Hepatic stellate cell (primary cell): ENCODE measurements at regions not wholly inside any gene's neighbourhood (a gene's known extent, or its start where the extent isn't known, plus 50 kb on each side); places are given as distances from the start of the nearest gene placed in this dataset.
"Not testable (repeated sequence)": the region's sequence is repeated elsewhere in the genome, so short reads cannot be mapped to it uniquely, and the experiment has no call there.

Experiments
- DNase-seq: peaks from one replicate; pipeline ENCODE4 v3.0.0; 2011; ENCODE audit warnings: low spot score

DNA sequence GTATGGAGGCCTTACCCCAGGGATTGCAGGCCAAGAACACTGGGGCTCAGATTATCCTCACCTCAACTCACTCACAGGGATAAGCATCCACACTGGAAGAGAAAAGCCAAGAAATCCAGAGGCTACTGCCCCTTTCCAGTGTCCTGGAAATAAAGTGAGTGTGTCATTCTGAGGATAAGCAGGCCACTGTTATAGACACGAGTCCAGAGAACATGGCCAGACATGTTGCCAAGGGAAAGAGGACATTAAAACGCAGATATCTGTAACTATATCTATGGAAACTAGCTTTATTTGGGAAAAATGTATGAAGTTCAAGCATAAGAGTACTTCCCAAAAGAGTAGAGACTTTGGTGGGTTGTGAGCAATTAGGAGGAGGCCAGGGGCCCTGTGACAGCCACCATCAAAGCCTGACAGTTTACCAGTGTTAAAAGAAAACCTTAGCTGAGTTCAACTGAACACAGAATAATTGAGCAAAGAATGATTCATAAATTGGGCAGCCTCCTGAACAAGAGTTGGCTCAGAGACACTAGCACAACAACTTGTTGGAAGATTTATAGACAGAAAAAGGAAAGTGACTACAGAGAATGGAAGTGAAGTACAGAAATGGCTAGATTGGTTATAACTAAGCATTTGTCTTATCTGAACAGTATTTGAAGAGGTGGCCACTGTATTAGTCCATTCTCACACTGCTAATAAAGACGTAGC is 1222.2 kb downstream of the STIM2 start:
- DNase-seq, result no peak

DNA sequence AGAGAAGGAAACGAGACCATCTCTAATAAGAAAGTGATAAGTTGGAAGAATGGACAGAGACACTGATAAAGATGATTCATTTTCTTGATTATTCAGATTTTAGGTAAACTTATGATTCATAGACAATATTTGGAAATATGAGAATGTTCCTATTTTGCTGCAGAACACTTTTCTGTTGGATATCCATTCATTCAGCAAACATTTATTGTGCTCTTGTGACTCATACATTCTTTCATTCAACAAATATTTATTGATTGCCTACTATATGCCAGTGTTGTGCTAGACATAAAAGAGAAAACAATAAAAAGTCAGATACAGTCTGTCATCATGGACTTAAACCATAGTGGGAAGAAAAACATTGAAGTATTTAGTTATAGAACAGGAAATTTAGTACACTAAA is 1232.0 kb downstream of the STIM2 start:
- DNase-seq, result no peak

DNA sequence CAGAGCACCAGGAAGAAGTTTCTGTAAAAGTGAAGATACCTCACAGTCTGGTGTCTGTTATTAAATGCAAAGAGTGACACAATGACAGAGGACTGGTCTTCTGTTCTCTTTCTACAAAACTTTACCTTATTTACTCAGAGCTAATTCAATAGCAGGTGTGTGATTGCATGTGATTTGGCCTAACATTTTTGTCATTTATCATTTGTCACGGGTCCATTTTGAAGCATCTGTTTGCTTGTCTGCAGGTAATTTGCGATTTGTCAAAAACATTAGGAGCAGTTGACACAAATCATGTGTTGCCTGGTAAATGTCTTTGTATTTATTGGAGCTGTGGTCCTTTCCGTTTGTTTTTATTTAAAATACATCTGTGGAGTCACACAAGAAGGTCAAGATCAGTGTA is 1232.4 kb downstream of the STIM2 start:
- DNase-seq, result no peak

DNA sequence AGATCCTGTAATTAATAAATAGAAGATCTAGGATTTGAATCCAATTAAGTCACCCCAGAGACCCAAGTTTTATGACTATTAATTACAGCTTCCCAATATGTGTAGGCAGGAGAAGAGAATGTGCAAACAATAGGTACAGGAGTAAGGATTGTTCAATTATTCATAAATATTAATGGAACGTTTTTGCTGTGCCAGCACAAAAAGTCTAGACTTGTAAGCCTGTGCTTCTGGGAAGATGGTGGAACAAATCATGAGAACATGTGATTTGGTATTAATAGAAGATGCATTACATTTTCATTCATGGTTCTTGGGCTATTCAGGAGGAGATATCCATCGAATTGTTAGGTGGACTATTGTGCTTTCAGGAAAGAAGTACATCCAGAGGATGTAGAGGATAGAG is 1240.9 kb downstream of the STIM2 start:
- DNase-seq, result no peak

GRCh38 chr4:28105271-28105859 is 1244.7 kb downstream of the STIM2 start:
- no peak for DNase-seq

GRCh38 chr4:28106155-28106554 is 1245.5 kb downstream of the STIM2 start:
- DNase-seq, result no peak

- no peak for DNase-seq
Measured at GRCh38 chr4:28109801-28110200, 1249.2 kb downstream of the STIM2 start.

DNA sequence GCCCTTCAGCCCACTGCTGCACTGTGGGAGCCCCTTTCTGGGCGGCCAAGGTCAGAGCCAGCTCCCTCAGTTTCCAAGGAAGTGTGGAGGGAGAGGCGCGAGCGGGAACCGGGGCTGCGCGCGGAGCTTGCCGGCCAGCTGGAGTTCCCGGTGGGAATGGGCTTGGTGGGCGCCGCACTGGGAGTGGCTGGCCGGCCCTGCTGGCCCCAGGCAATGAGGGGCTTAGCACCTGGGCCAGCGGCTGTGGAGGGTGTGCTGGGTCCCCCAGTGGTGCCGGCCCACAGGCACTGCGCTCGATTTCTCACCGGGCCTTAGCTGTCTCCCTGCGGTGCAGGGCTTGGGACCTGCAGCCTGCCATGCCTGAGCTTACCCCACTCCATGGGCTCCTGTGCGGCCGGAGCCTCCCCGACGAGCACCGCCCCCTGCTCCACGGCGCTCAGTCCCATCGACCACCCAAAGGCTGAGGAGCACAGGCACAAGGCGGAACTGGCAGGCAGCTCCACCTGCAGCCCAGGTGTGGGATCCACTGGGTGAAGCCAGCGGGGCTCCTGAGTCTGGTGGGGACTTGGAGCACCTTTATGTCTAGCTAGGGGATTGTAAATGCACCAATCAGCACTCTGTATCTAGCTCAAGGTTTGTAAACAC is 1252.2 kb downstream of the STIM2 start:
- DNase-seq, result not testable (repeated sequence)

DNA sequence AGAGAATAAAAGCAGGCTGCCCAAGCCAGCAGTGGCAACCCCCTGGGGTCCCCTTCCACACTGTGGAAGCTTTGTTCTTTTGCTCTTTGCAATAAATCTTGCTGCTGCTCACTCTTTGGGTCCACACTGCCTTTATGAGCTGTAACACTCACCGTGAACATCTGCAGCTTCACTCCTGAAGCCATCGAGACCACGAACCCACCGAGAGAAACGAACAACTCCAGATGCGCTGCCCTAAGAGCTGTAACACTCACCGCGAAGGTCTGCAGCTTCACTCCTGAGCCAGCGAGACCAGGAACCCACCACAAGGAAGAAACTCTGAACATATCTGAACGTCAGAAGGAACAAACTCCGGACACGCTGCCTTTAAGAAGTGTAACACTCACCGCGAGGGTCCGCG is 1252.9 kb downstream of the STIM2 start:
- not testable (repeated sequence) for DNase-seq

GRCh38 chr4:28116526-28117083 is 1256.0 kb downstream of the STIM2 start:
- DNase-seq, result not testable (repeated sequence)

- DNase-seq, result no peak
Measured at GRCh38 chr4:28117084-28117682, 1256.5 kb downstream of the STIM2 start.

DNA sequence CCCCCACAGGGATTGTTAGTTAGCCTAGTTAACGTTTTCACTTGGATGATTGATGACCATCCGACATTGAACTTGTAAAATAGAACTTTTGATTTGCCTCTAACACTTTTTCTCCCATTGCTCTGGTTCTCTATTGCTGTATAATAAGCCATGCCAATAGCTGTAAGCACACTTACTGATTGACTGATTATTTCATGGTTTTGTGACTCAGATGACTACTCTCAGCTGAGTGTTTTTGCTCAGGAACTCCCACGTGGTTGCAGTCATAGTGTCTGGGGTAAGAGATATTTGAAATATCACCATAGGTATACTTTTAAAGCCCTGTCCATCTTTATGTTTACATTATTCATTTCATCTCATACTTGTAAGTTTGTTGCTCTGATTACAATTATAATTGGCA is 1285.5 kb downstream of the STIM2 start:
- DNase-seq, result no peak

- no peak for DNase-seq
Measured at GRCh38 chr4:28148221-28148620, 1287.6 kb downstream of the STIM2 start.

DNA sequence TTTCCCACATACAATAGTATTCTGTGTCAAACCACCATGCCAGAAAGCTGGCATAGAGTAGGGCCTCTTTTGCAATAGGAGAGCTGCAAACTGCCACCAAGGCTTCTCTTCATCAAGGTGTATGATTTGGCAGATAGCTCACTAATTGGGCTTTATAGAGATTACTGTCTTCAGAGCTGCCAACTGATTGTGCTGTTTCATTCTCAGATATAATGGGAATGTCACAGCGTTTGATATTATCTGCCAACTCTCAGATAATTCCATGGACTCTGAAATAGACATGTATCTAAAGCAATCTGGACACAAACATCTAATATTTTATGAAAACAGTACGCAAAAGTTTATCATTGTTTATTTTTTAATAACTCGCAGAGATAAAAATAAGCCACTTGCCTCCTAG is 1289.1 kb downstream of the STIM2 start:
- DNase-seq, result no peak

- DNase-seq, result no peak
Measured at GRCh38 chr4:28151314-28151713, 1290.7 kb downstream of the STIM2 start.

DNA sequence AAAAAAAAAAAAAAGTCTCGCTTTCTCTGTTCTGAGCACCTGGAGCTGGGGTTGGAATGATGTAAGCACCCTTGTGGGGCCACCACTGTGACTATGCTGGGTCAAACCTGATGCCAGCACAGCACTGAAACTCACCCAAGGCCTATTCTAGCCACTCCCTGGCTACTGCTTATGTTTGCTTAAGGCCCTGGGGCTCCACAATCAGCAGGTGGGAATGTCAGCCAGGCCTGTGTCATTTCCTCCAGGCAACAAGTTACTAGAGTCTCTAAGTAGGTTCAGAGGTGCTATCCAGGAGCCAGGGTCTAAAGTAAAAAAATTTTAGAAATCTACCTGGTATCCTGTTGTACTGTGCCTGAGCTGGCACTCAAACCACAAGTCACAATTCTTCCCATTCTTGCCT is 1306.8 kb downstream of the STIM2 start:
- no peak for DNase-seq

GRCh38 chr4:28176942-28177341 is 1316.3 kb downstream of the STIM2 start:
- DNase-seq, result no peak

- DNase-seq, result no peak
Measured at GRCh38 chr4:28177641-28178040, 1317.0 kb downstream of the STIM2 start.

DNA sequence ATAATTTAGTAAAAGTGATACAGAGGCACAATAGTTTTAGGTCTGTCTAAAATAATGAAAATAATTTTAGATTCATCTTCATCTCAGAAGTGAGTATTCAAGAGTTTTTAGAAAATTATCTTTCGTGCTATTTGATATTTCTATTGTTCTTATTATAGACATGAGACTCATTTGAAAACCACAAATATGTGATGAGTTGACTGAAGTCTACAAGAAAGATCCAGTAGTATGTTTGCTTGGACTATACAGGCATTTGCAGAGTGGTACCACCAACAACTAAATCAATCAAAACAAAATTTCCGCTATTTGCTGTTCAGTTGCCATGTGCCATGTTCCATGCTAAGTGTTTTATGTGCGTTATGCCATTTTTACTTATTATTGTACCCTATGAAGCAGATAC is 1318.5 kb downstream of the STIM2 start:
- no peak for DNase-seq

- no peak for DNase-seq
Measured at GRCh38 chr4:28209371-28209924, 1348.8 kb downstream of the STIM2 start.

DNA sequence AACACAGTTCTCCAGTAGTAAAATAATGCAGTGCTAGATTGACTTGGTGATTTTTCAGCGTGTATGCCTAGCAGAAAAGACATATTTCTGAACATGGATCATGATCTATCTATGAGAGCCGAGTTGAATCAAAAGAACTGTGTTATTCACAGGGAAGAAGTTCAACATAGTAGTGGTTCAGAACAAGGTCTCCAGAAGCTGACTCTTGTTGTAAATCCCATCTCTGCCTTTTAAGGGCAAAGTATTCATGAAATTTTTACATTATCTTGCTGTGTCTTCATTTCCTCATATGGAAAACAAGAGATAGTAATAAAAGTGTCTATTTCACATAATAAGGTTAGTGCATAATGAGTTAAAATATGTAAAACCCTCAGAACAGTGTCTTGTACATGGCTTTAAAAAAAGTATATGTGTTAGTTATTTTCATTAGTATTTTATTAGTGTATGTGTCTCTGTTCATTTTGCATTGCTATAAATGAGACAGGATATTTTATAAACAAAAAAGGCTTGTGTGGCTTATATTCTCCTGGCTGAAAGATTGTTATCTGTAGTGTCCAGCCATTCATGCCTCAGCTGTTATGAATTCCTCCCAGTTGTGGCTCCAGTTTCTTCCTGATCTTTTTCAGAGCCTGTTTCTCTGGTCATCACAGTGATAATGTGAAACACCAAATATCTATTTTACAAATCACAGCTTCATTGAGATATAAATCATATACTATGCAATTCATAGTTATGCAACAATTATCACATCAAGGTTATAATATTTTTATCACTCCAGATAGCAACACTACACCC is 1351.2 kb downstream of the STIM2 start:
- DNase-seq, result no peak

DNA sequence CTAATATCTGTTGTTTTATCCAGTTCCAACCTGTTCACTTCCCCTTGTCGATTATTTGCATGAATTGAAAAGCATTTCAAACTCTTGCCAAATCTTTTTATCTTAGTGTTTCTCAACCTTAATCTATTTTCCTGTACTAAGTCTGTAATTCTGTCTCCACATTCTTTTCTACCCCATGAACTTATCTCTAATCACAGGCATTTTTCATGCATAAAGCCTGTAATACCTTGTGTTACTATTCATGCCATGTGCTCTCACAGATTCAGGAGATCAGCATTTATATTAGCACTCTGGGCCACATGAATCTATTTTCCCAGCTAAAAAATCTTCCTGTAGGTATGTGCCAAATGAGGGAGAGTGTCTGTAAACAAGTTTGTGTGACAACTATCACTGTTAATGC is 1360.9 kb downstream of the STIM2 start:
- DNase-seq, result no peak
